ENCODE measurements at regions not wholly inside any gene's neighbourhood (a gene's known extent, or its start where the extent isn't known, plus 50 kb on each side); places are given as distances from the start of the nearest gene placed in this dataset.

DNA sequence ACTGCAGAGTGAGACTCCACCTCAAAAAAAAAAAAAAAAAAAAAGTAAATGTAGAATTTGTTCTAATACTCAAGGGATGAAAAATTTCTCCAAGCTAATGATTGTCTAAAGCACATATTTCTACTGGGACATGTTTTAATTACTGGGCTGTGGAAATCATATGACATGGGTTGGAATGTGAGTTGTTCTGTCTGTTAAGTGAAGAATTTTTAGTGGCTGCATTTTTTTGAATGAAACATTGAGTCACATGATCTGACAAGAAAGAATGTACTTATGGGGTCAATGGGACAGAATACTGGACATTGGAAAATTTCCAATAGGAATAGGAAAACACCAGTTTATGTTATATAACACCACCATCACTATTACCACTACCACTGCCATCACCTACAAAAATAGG is 123.8 kb upstream of the IVNS1ABP start:
- in situ Hi-C loops (cut with HindIII; ENCODE audit: low pct_ligation_motif_present, low sequenced_read_pairs), result no loop called here
- peak overlapping the region; percentile 29 for H3K27ac ChIP-seq
- DNase-seq, result no peak

DNA sequence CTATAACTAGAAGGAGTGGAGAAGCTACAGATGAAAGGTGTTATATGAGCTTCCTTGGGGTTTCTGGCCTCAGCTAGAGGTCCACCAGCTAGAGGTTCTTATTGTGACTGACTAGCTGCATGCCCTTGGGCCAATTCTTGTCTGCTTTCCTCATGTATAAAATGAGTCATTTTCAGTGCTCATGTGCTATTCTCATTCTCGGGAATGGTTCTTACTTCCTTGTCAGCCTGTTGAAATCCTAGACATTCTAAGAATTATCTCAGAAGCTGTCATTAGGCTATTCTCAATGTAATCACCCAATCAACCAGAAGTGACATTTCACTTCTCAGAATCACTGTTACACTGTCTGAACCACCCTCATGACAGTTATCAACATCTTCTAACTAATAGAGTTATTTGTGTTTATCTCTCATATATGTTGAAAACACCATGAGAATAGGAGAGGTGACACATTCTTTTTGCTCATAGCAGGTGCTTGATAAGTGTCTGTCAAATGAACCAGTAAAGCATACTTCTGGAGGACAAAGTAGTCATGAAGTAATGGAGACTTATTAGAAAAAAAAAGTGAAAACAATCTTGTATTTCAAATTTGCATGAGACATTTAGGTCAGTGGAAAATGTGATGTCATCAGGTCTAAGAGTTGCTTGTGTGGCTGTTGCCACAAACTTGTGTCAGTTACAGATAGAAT is 122.8 kb upstream of the IVNS1ABP start:
- Histone ChIP-seq H3K27ac (no peak overlapping the region), H3K4me3 (ENCODE audit: low read depth, low read length) (no peak overlapping the region), H3K36me3 (replicated peaks) (no peaks in the 10 kb centered on the region), H3K27me3 (replicated peaks) (no peaks in the 10 kb centered on the region)
- in situ Hi-C loops (cut with HindIII; ENCODE audit: low pct_ligation_motif_present, low sequenced_read_pairs), result no loop called here
- TF ChIP-seq, protein P1, sequence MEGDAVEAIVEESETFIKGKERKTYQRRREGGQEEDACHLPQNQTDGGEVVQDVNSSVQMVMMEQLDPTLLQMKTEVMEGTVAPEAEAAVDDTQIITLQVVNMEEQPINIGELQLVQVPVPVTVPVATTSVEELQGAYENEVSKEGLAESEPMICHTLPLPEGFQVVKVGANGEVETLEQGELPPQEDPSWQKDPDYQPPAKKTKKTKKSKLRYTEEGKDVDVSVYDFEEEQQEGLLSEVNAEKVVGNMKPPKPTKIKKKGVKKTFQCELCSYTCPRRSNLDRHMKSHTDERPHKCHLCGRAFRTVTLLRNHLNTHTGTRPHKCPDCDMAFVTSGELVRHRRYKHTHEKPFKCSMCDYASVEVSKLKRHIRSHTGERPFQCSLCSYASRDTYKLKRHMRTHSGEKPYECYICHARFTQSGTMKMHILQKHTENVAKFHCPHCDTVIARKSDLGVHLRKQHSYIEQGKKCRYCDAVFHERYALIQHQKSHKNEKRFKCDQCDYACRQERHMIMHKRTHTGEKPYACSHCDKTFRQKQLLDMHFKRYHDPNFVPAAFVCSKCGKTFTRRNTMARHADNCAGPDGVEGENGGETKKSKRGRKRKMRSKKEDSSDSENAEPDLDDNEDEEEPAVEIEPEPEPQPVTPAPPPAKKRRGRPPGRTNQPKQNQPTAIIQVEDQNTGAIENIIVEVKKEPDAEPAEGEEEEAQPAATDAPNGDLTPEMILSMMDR (IDR thresholded peaks at IDR 0.05; ENCODE audit: low read depth, low read length, missing control alignments), result no peak
- DNase-seq, result peak; percentile 78

More for the DNA sequence above, 123.8 kb upstream of the IVNS1ABP start:
- Histone ChIP-seq H3K27me3 (replicated peaks) (no peaks in the 10 kb centered on the region), H3K36me3 (replicated peaks) (no peaks in the 10 kb centered on the region), H3K4me3 (ENCODE audit: low read depth, low read length) (no peak overlapping the region)
- TF ChIP-seq, protein P1 (IDR thresholded peaks at IDR 0.05; ENCODE audit: low read depth, low read length, missing control alignments), result no peak

DNA sequence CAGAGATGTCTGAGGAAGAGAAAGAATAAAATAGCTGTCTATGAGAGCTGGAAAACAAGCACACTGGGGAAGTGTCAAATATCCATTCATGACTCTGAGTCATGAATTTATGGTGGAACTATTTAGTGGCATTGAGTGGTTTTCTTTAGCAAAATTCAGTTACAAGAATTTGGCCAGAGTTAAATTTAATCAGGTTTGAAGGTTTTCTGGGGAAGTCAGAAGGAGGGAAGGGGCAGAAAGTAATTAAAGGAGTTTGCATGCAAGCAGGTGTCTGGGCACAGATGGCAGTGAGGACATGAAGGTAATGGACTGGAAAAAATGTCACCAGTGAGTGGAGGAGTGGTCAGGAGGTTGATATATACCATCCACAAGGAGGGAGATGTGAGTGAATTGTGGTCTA is 121.9 kb upstream of the IVNS1ABP start:
- TF ChIP-seq, protein P1 (IDR thresholded peaks at IDR 0.05; ENCODE audit: low read depth, low read length, missing control alignments), result no peak
- Histone ChIP-seq H3K36me3 (replicated peaks) (no peaks in the 10 kb centered on the region), H3K27me3 (replicated peaks) (no peaks in the 10 kb centered on the region), H3K27ac (no peak overlapping the region), H3K4me3 (ENCODE audit: low read depth, low read length) (no peak overlapping the region)
- in situ Hi-C loops (cut with HindIII; ENCODE audit: low pct_ligation_motif_present, low sequenced_read_pairs), result no loop called here
- no peak for DNase-seq

DNA sequence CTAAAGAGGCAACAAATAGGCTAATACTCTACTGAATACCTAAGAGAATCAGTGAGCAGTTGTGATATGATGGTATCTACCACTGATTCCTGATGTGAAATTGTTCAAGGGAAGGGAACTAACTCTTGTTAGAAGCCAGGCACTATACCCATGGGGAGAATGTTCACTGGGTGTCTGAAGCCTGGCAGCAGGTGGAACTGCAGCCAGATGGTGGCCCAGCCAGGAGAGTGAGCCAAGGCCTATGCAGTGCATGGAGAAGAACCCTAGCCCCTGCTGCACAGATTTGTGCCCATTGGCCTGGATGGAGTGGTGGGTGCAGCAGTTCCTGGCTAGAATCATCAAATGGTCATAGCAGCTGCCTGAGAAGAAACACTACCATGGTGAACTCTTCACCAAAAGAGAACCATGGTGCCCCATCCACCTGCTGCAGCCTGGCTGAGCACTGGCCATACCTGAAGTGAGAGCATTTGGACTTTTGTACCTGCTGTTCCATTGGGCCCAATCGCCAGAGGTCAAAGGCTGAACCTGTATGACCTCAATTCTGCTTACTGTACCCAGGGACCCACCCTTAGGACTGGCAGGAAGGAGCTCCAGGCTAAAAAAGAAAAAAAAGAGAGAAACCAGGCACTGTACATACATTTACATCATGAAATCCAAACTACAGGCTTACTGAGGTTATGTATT is 118.8 kb upstream of the IVNS1ABP start:
- DNase-seq, result no peak
- TF ChIP-seq, protein P1 (IDR thresholded peaks at IDR 0.05; ENCODE audit: low read depth, low read length, missing control alignments), result no peak
- in situ Hi-C loops (cut with HindIII; ENCODE audit: low pct_ligation_motif_present, low sequenced_read_pairs), result no loop called here

DNA sequence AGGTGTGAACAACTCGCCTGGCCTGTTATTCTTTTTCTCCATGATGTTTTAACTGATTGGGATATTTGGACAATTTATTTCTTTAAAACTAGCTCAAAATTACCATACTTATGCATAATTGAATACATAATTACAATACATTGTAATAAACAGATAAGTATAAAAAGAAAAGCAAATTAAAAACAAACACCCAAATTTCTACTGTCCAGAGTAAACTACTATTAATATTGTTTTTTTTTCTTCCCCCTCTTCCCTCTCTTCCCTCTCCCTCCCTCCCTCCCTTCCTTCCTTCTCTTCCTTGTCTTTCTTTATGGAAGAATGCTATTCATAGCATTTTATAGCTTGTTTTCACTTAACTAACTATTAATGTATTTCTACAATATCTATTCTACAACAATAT is 117.7 kb upstream of the IVNS1ABP start:
- in situ Hi-C loops (cut with HindIII; ENCODE audit: low pct_ligation_motif_present, low sequenced_read_pairs), result no loop called here
- no peak for DNase-seq
- Histone ChIP-seq H3K27me3 (replicated peaks) (no peaks in the 10 kb centered on the region), H3K36me3 (replicated peaks) (no peaks in the 10 kb centered on the region), H3K4me3 (ENCODE audit: low read depth, low read length) (no peak overlapping the region), H3K27ac (no peak overlapping the region)
- TF ChIP-seq, protein P1 (IDR thresholded peaks at IDR 0.05; ENCODE audit: low read depth, low read length, missing control alignments), result no peak

More for the DNA sequence above, 118.8 kb upstream of the IVNS1ABP start:
- H3K27ac ChIP-seq, result no peak overlapping the region
- H3K4me3 ChIP-seq (ENCODE audit: low read depth, low read length), result no peak overlapping the region
- no peaks in the 10 kb centered on the region for H3K27me3 ChIP-seq (replicated peaks)
- H3K36me3 ChIP-seq (replicated peaks), result no peaks in the 10 kb centered on the region
